Central memory CD8-positive, alpha-beta T cell (primary cell): ENCODE measurements at regions not wholly inside any gene's neighbourhood (a gene's known extent, or its start where the extent isn't known, plus 50 kb on each side); places are given as distances from the start of the nearest gene placed in this dataset.

ENCODE experiments used
- ATAC-seq: fragments of 150-1000 bp; cut with Tn5 transposase; replicated peaks from 2 replicates; pipeline ENCODE4 v1.10.0; 2022; ENCODE audit warnings: mild to moderate bottlenecking, moderate FRiP score, moderate number of reproducible peaks; ENCODE audit not compliant: poor library complexity, severe bottlenecking; ENCODE audit errors: extremely low read depth
- DNase-seq, 2 donors: peaks; one replicate each; pipeline ENCODE4 v3.0.0; 2021; ENCODE audit warnings: low spot score in 2 of 2
- H3K27ac Mint-ChIP-seq: one replicate; pipeline ENCODE4 v1.8.0; 2022; ENCODE audit warnings: low read depth, mild to moderate bottlenecking, moderate library complexity, mixed read lengths
- H3K27me3 Mint-ChIP-seq: one replicate; pipeline ENCODE4 v1.8.0; 2022; ENCODE audit warnings: mixed read lengths
- H3K36me3 Mint-ChIP-seq: one replicate; pipeline ENCODE4 v1.8.0; 2022; ENCODE audit warnings: mild to moderate bottlenecking, moderate library complexity, mixed read lengths; ENCODE audit not compliant: insufficient read depth
- H3K4me1 Mint-ChIP-seq: one replicate; pipeline ENCODE4 v1.8.0; 2022; ENCODE audit warnings: mixed read lengths
- H3K4me3 Mint-ChIP-seq: one replicate; pipeline ENCODE4 v1.8.0; 2022; ENCODE audit warnings: mild to moderate bottlenecking, moderate library complexity, mixed read lengths
- H3K9me3 Mint-ChIP-seq: one replicate; pipeline ENCODE4 v1.8.0; 2022; ENCODE audit warnings: mixed read lengths

- no peak for DNase-seq
- Mint-ChIP-seq H3K27ac (no peak overlapping the region), H3K4me3 (no peak overlapping the region), H3K4me1 (no peaks in the 10 kb centered on the region), H3K9me3 (no peaks in the 10 kb centered on the region), H3K36me3 (no peaks in the 10 kb centered on the region), H3K27me3 (no peaks in the 10 kb centered on the region)
- ATAC-seq, result no peak
Observed at GRCh38 chr5:173834071-173834771, 53.9 kb upstream of the CPEB4 start.

GRCh38 chr5:173835131-173835530 is 53.0 kb upstream of the CPEB4 start:
- H3K27ac Mint-ChIP-seq, result no peak overlapping the region
- DNase-seq, result no peak
- H3K9me3 Mint-ChIP-seq, result no peaks in the 10 kb centered on the region
- ATAC-seq, result no peak
- H3K36me3 Mint-ChIP-seq, result no peaks in the 10 kb centered on the region
- no peaks in the 10 kb centered on the region for H3K27me3 Mint-ChIP-seq
- H3K4me3 Mint-ChIP-seq, result no peak overlapping the region
- no peaks in the 10 kb centered on the region for H3K4me1 Mint-ChIP-seq

- DNase-seq, result no peak
- no peak overlapping the region for H3K27ac Mint-ChIP-seq
- H3K36me3 Mint-ChIP-seq, result no peaks in the 10 kb centered on the region
- no peaks in the 10 kb centered on the region for H3K9me3 Mint-ChIP-seq
- ATAC-seq, result no peak
- H3K27me3 Mint-ChIP-seq, result no peaks in the 10 kb centered on the region
- H3K4me3 Mint-ChIP-seq, result no peak overlapping the region
- no peaks in the 10 kb centered on the region for H3K4me1 Mint-ChIP-seq
Observed at GRCh38 chr5:173835661-173836060, 52.5 kb upstream of the CPEB4 start.

- H3K36me3 Mint-ChIP-seq, result no peaks in the 10 kb centered on the region
Observed at GRCh38 chr5:173837654-173838053, 50.5 kb upstream of the CPEB4 start.

More at GRCh38 chr5:173837654-173838053, 50.5 kb upstream of the CPEB4 start:
- Mint-ChIP-seq H3K9me3 (no peaks in the 10 kb centered on the region), H3K27me3 (no peaks in the 10 kb centered on the region), H3K4me1 (no peaks in the 10 kb centered on the region), H3K27ac (no peak overlapping the region), H3K4me3 (no peak overlapping the region)
- DNase-seq, result no peak
- no peak for ATAC-seq
